HEK293 (cell line): ENCODE measurements at regions not wholly inside any gene's neighbourhood (a gene's known extent, or its start where the extent isn't known, plus 50 kb on each side); places are given as distances from the start of the nearest gene placed in this dataset.
"Not testable (repeated sequence)": the region's sequence is repeated elsewhere in the genome, so short reads cannot be mapped to it uniquely, and the experiment has no call there.

ENCODE experiments used
- CTCF ChIA-PET: fragments of 350-600 bp; formaldehyde crosslinking; extraction: SDS; loops from one replicate; lab custom pipeline; 2021; ENCODE audit warnings: antibody characterized with exemption; lab: Yijun Ruan, JAX
- POLR2A ChIA-PET: fragments of 300-600 bp; formaldehyde crosslinking; extraction: SDS; loops from one replicate; lab custom pipeline; 2020; ENCODE audit warnings: antibody characterized with exemption, inconsistent platforms; lab: Yijun Ruan, JAX
- H3K27ac ChIP-seq: fragments of 200-500 bp; sonication (Bioruptor generic); 2 replicates; pipeline ENCODE4 v1.5.1; 2014; ENCODE audit warnings: low read depth, low read length, control low read depth, inconsistent platforms; ENCODE audit errors: extremely low read depth
- H3K36me3 ChIP-seq, 2 experiments: fragments of 200-500 bp in 1 of 2; sonication (Bioruptor generic) in 1 of 2; 1 replicate in 1 of 2; 2 replicates in 1 of 2; pipeline ENCODE4 v1.5.1; 2014 to 2017; ENCODE audit warnings: inconsistent platforms in 2 of 2, low read length in 2 of 2; ENCODE audit not compliant: control insufficient read depth in 2 of 2, insufficient read depth in 1 of 2
- H3K4me1 ChIP-seq: fragments of 200-500 bp; sonication (Bioruptor generic); 2 replicates; pipeline ENCODE4 v1.5.1; 2014; ENCODE audit warnings: mild to moderate bottlenecking, low read length, inconsistent platforms; ENCODE audit not compliant: control insufficient read depth, insufficient read depth
- H3K4me3 ChIP-seq: 2 replicates; pipeline ENCODE4 v1.5.1; 2011; ENCODE audit warnings: low read depth, mild to moderate bottlenecking, control low read depth, low read length, moderate library complexity
- H3K9me3 ChIP-seq: fragments of 200-500 bp; sonication (Bioruptor generic); 2 replicates; pipeline ENCODE4 v1.5.1; 2014; ENCODE audit warnings: low read depth, low read length, inconsistent platforms; ENCODE audit not compliant: control insufficient read depth, insufficient read depth
- FEZF1 ChIP-seq: fragments of 450-650 bp; formaldehyde crosslinking; IDR thresholded peaks from 2 replicates; pipeline ENCODE4 v1.5.1; 2016; ENCODE audit warnings: missing biosample characterization, missing genetic modification characterization
- SP2 ChIP-seq: fragments of 450-650 bp; formaldehyde crosslinking; IDR thresholded peaks from 2 replicates; pipeline ENCODE4 v1.5.1; 2016; ENCODE audit warnings: missing biosample characterization, missing genetic modification characterization
- ZBTB21 ChIP-seq: fragments of 450-650 bp; formaldehyde crosslinking; IDR thresholded peaks from 2 replicates; pipeline ENCODE4 v1.5.1; 2017; ENCODE audit warnings: missing biosample characterization, missing genetic modification characterization
- ZNF114 ChIP-seq: fragments of 450-650 bp; formaldehyde crosslinking; IDR thresholded peaks from 2 replicates; pipeline ENCODE4 v1.5.0; 2017; ENCODE audit warnings: missing biosample characterization, missing genetic modification characterization
- ZNF174 ChIP-seq: fragments of 450-650 bp; formaldehyde crosslinking; IDR thresholded peaks from 2 replicates; pipeline ENCODE4 v1.5.0; 2017; ENCODE audit warnings: missing biosample characterization, mild to moderate bottlenecking, missing genetic modification characterization
- ZNF416 ChIP-seq: fragments of 450-650 bp; formaldehyde crosslinking; IDR thresholded peaks from 2 replicates; pipeline ENCODE4 v1.5.1; 2016; ENCODE audit warnings: missing biosample characterization, missing genetic modification characterization
- ZNF423 ChIP-seq: fragments of 450-650 bp; formaldehyde crosslinking; IDR thresholded peaks from 2 replicates; pipeline ENCODE4 v1.5.1; 2016; ENCODE audit warnings: missing biosample characterization, missing genetic modification characterization
- ZNF433 ChIP-seq: fragments of 450-650 bp; formaldehyde crosslinking; IDR thresholded peaks from 2 replicates; pipeline ENCODE4 v1.5.1; 2016; ENCODE audit warnings: missing biosample characterization, missing genetic modification characterization, low read depth
- ZNF501 ChIP-seq: fragments of 450-650 bp; formaldehyde crosslinking; IDR thresholded peaks from 2 replicates; pipeline ENCODE4 v1.5.1; 2016; ENCODE audit warnings: missing biosample characterization, missing genetic modification characterization
- ZNF510 ChIP-seq: fragments of 450-650 bp; formaldehyde crosslinking; IDR thresholded peaks from 2 replicates; pipeline ENCODE4 v1.5.1; 2018; ENCODE audit warnings: mild to moderate bottlenecking, missing genetic modification characterization, missing biosample characterization; ENCODE audit not compliant: insufficient replicate concordance
- ZNF521 ChIP-seq: fragments of 450-650 bp; formaldehyde crosslinking; IDR thresholded peaks from 2 replicates; pipeline ENCODE4 v1.5.1; 2017; ENCODE audit warnings: missing biosample characterization, mild to moderate bottlenecking, missing genetic modification characterization
- ZNF544 ChIP-seq: fragments of 450-650 bp; formaldehyde crosslinking; IDR thresholded peaks from 2 replicates; pipeline ENCODE4 v1.5.0; 2017; ENCODE audit warnings: missing biosample characterization, missing genetic modification characterization
- ZNF561 ChIP-seq: fragments of 450-650 bp; IDR thresholded peaks from 2 replicates; pipeline ENCODE4 v1.5.1; 2018; ENCODE audit warnings: missing biosample characterization, missing genetic modification characterization, borderline replicate concordance
- ZNF654 ChIP-seq: fragments of 450-650 bp; formaldehyde crosslinking; IDR thresholded peaks from 2 replicates; pipeline ENCODE4 v1.5.1; 2016; ENCODE audit warnings: low read depth, missing biosample characterization, missing genetic modification characterization
- ZNF677 ChIP-seq: fragments of 450-650 bp; IDR thresholded peaks from 2 replicates; pipeline ENCODE4 v1.5.0; 2018; ENCODE audit warnings: missing biosample characterization, mild to moderate bottlenecking, missing genetic modification characterization, moderate library complexity
- ZNF837 ChIP-seq: fragments of 450-650 bp; formaldehyde crosslinking; IDR thresholded peaks from 2 replicates; pipeline ENCODE4 v1.5.1; 2016; ENCODE audit warnings: missing biosample characterization, missing genetic modification characterization
- ZNF843 ChIP-seq: fragments of 450-650 bp; formaldehyde crosslinking; IDR thresholded peaks from 2 replicates; pipeline ENCODE4 v1.5.1; 2016; ENCODE audit warnings: missing biosample characterization, missing genetic modification characterization
- TF ChIP-seq, protein P1 (sequence below): fragments of 450-650 bp; formaldehyde crosslinking; IDR thresholded peaks from 2 replicates; pipeline ENCODE4 v1.5.1; 2016; ENCODE audit warnings: missing biosample characterization, missing genetic modification characterization
- TF ChIP-seq, protein P2 (sequence below): fragments of 450-650 bp; formaldehyde crosslinking; IDR thresholded peaks from 2 replicates; pipeline ENCODE4 v1.5.1; 2017; ENCODE audit warnings: missing biosample characterization, missing genetic modification characterization
- TF ChIP-seq, protein P3 (sequence below): fragments of 450-650 bp; formaldehyde crosslinking; IDR thresholded peaks from 2 replicates; pipeline ENCODE4 v1.5.1; 2017; ENCODE audit warnings: missing biosample characterization, missing genetic modification characterization
- TF ChIP-seq, protein P4 (sequence below): fragments of 450-650 bp; formaldehyde crosslinking; IDR thresholded peaks from 2 replicates; pipeline ENCODE4 v1.5.1; 2016; ENCODE audit warnings: missing biosample characterization, missing genetic modification characterization
- TF ChIP-seq, protein P5 (sequence below): fragments of 450-650 bp; formaldehyde crosslinking; IDR thresholded peaks from 2 replicates; pipeline ENCODE4 v1.5.1; 2017; ENCODE audit warnings: missing biosample characterization, missing genetic modification characterization

DNA sequence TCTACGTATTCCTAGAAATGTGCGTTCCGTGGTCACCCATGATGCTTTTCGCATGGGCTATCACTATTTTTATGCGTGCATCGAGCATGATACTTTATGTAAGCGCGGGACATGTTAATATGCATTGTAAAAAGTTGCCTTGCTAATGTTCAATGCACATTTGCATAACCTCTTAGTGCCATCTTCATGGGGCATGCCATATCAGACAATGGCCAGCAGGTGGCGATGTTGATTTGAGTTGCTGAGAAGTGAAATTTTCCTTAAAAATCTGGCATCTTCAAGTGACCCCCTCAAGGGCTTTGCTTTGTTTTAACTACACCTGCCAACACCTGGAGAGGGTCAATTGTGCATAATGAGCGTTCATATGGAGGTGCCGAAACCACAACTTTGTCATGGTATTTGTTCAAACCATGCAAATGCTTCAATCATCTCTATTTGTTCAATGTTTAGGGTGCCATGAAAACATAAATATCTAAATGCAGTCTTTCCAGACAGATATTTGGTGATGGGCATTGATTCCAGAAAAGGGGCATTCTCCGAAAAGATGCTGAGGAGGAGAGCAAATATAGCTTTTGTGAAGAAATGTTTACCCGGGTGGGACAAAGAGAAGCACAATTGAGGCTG, 833.9 kb upstream of the PRKX start:
- Histone ChIP-seq H3K4me3 (no peak overlapping the region), H3K4me1 (no peaks in the 10 kb centered on the region), H3K36me3 (no peaks in the 10 kb centered on the region), H3K9me3 (no peaks in the 10 kb centered on the region), H3K27ac (no peak overlapping the region)
- ChIA-PET CTCF (interaction anchor here (0.6 to 1.7 kb wide), 7 partner anchors 8 to 1330 kb away, joined by 3 to 8 read pairs (median 4); no protein-coding TSS in a partner anchor), POLR2A (no interaction called here)
- peak; percentile 30 for TF ChIP-seq ZNF654
- TF ChIP-seq ZNF677 (tag by site-specific recombination), result no peak
- no peak for TF ChIP-seq ZNF521 (tag by site-specific recombination)
- TF ChIP-seq ZNF114 (tag by site-specific recombination), result no peak

DNA sequence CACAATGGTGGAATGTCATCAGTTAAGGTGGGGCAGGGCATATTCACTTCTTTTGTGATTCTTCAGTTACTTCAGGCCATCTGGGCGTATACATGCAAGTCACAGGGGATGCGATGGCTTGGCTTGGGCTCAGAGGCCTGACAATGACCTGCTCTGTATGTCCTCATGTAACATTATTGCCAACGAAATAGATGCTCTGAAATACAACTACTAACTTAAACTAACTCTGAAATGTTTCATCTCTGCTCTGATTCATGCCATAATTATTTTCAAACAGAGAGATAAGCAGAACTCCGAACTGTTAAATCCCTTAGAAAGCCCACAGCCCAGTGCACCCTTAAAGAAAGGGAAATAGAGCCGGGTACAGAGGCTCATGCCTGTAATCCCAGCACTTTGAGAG, 832.7 kb upstream of the PRKX start:
- H3K9me3 ChIP-seq, POLR2A ChIA-PET, H3K4me1 ChIP-seq, H3K27ac ChIP-seq, H3K36me3 ChIP-seq, H3K4me3 ChIP-seq: not testable (repeated sequence)
- CTCF ChIA-PET, result interaction anchor here (0.7 to 1.0 kb wide), 6 partner anchors 9 to 584 kb away, joined by 3 to 6 read pairs (median 3); no protein-coding TSS in a partner anchor

DNA sequence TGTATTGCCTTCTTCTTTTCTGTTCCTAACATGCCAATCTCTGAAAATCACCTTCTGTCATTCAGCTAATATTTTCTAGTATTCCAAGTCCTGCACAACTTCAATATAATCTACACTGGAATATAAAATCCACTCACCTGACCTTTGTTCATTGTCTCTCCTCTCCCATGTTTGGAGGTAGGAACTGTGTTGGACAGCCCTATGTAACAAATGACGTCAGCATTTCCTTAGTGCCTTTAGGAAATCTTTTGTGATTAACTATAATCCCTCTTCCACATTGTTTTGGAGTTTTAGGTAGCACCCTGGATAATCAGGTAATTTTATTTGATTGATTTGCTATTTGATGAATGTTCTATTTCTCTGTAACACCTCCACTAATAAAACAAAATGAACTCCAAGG, 814.8 kb upstream of the PRKX start:
- H3K4me1 ChIP-seq, result no peaks in the 10 kb centered on the region
- H3K9me3 ChIP-seq, result no peaks in the 10 kb centered on the region
- H3K27ac ChIP-seq, result no peak overlapping the region
- ChIA-PET CTCF (no interaction called here), POLR2A (no interaction called here)
- no peaks in the 10 kb centered on the region for H3K36me3 ChIP-seq
- no peak overlapping the region for H3K4me3 ChIP-seq
- TF ChIP-seq SP2, result no peak
- TF ChIP-seq, protein P1, sequence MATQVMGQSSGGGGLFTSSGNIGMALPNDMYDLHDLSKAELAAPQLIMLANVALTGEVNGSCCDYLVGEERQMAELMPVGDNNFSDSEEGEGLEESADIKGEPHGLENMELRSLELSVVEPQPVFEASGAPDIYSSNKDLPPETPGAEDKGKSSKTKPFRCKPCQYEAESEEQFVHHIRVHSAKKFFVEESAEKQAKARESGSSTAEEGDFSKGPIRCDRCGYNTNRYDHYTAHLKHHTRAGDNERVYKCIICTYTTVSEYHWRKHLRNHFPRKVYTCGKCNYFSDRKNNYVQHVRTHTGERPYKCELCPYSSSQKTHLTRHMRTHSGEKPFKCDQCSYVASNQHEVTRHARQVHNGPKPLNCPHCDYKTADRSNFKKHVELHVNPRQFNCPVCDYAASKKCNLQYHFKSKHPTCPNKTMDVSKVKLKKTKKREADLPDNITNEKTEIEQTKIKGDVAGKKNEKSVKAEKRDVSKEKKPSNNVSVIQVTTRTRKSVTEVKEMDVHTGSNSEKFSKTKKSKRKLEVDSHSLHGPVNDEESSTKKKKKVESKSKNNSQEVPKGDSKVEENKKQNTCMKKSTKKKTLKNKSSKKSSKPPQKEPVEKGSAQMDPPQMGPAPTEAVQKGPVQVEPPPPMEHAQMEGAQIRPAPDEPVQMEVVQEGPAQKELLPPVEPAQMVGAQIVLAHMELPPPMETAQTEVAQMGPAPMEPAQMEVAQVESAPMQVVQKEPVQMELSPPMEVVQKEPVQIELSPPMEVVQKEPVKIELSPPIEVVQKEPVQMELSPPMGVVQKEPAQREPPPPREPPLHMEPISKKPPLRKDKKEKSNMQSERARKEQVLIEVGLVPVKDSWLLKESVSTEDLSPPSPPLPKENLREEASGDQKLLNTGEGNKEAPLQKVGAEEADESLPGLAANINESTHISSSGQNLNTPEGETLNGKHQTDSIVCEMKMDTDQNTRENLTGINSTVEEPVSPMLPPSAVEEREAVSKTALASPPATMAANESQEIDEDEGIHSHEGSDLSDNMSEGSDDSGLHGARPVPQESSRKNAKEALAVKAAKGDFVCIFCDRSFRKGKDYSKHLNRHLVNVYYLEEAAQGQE, result no peak
- TF ChIP-seq ZNF837 (tag by site-specific recombination), result no peak
- no peak for TF ChIP-seq ZNF544 (tag by site-specific recombination)
- TF ChIP-seq, protein P2, sequence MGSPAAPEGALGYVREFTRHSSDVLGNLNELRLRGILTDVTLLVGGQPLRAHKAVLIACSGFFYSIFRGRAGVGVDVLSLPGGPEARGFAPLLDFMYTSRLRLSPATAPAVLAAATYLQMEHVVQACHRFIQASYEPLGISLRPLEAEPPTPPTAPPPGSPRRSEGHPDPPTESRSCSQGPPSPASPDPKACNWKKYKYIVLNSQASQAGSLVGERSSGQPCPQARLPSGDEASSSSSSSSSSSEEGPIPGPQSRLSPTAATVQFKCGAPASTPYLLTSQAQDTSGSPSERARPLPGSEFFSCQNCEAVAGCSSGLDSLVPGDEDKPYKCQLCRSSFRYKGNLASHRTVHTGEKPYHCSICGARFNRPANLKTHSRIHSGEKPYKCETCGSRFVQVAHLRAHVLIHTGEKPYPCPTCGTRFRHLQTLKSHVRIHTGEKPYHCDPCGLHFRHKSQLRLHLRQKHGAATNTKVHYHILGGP (tag by site-specific recombination), result no peak
- TF ChIP-seq ZBTB21 (tag by site-specific recombination), result no peak
- no peak for TF ChIP-seq ZNF174 (tag by site-specific recombination)
- TF ChIP-seq, protein P3, sequence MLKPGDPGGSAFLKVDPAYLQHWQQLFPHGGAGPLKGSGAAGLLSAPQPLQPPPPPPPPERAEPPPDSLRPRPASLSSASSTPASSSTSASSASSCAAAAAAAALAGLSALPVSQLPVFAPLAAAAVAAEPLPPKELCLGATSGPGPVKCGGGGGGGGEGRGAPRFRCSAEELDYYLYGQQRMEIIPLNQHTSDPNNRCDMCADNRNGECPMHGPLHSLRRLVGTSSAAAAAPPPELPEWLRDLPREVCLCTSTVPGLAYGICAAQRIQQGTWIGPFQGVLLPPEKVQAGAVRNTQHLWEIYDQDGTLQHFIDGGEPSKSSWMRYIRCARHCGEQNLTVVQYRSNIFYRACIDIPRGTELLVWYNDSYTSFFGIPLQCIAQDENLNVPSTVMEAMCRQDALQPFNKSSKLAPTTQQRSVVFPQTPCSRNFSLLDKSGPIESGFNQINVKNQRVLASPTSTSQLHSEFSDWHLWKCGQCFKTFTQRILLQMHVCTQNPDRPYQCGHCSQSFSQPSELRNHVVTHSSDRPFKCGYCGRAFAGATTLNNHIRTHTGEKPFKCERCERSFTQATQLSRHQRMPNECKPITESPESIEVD (tag by site-specific recombination), result no peak
- no peak for TF ChIP-seq FEZF1 (tag by site-specific recombination)
- no peak for TF ChIP-seq ZNF416 (tag by site-specific recombination)
- TF ChIP-seq ZNF501 (tag by site-specific recombination), result no peak
- no peak for TF ChIP-seq ZNF423 (tag by site-specific recombination)
- no peak for TF ChIP-seq ZNF843 (tag by site-specific recombination)
- TF ChIP-seq, protein P4, sequence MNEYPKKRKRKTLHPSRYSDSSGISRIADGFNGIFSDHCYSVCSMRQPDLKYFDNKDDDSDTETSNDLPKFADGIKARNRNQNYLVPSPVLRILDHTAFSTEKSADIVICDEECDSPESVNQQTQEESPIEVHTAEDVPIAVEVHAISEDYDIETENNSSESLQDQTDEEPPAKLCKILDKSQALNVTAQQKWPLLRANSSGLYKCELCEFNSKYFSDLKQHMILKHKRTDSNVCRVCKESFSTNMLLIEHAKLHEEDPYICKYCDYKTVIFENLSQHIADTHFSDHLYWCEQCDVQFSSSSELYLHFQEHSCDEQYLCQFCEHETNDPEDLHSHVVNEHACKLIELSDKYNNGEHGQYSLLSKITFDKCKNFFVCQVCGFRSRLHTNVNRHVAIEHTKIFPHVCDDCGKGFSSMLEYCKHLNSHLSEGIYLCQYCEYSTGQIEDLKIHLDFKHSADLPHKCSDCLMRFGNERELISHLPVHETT (tag by site-specific recombination), result no peak
- TF ChIP-seq ZNF521 (tag by site-specific recombination), result no peak
- TF ChIP-seq, protein P5, sequence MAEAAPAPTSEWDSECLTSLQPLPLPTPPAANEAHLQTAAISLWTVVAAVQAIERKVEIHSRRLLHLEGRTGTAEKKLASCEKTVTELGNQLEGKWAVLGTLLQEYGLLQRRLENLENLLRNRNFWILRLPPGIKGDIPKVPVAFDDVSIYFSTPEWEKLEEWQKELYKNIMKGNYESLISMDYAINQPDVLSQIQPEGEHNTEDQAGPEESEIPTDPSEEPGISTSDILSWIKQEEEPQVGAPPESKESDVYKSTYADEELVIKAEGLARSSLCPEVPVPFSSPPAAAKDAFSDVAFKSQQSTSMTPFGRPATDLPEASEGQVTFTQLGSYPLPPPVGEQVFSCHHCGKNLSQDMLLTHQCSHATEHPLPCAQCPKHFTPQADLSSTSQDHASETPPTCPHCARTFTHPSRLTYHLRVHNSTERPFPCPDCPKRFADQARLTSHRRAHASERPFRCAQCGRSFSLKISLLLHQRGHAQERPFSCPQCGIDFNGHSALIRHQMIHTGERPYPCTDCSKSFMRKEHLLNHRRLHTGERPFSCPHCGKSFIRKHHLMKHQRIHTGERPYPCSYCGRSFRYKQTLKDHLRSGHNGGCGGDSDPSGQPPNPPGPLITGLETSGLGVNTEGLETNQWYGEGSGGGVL (tag by site-specific recombination), result no peak
- no peak for TF ChIP-seq ZNF433 (tag by site-specific recombination)
- TF ChIP-seq ZNF561 (tag by site-specific recombination), result no peak
- no peak for TF ChIP-seq ZNF510 (tag by site-specific recombination)
